Hepatocyte (in vitro differentiated cells): ENCODE measurements at regions not wholly inside any gene's neighbourhood (a gene's known extent, or its start where the extent isn't known, plus 50 kb on each side); places are given as distances from the start of the nearest gene placed in this dataset.

ENCODE experiments used
- DNase-seq: peaks from one replicate; pipeline ENCODE4 v3.0.0-alpha.2; 2016; ENCODE audit warnings: low spot score
- H2AFZ ChIP-seq: fragments of 200-600 bp; sonication (generic); 2 replicates; pipeline ENCODE4 v1.6.0; 2016; ENCODE audit warnings: antibody characterized with exemption, mild to moderate bottlenecking
- H3K27ac ChIP-seq: fragments of 200-600 bp; sonication (generic); 2 replicates; pipeline ENCODE4 v1.5.1; 2016; ENCODE audit warnings: mild to moderate bottlenecking
- H3K27me3 ChIP-seq: fragments of 200-600 bp; sonication (generic); 2 replicates; pipeline ENCODE4 v1.6.1; 2016
- H3K36me3 ChIP-seq: fragments of 200-600 bp; sonication (generic); replicated peaks from 2 replicates; pipeline ENCODE4 v1.5.1; 2016; ENCODE audit warnings: low read depth; ENCODE audit not compliant: insufficient read depth
- H3K4me1 ChIP-seq: fragments of 200-600 bp; sonication (generic); 2 replicates; pipeline ENCODE4 v1.5.1; 2016; ENCODE audit warnings: mild to moderate bottlenecking, moderate library complexity; ENCODE audit not compliant: insufficient read depth
- H3K4me2 ChIP-seq: fragments of 200-600 bp; sonication (generic); 2 replicates; pipeline ENCODE4 v1.6.0; 2016
- H3K4me3 ChIP-seq: fragments of 200-600 bp; sonication (generic); 2 replicates; pipeline ENCODE4 v1.5.1; 2016; ENCODE audit warnings: mild to moderate bottlenecking
- H3K79me2 ChIP-seq: fragments of 200-600 bp; sonication (generic); 2 replicates; pipeline ENCODE4 v1.6.0; 2017; ENCODE audit warnings: mild to moderate bottlenecking
- H3K9me2 ChIP-seq: fragments of 200-600 bp; sonication (generic); replicated peaks from 2 replicates; pipeline ENCODE4 v1.6.0; 2017; ENCODE audit warnings: mild to moderate bottlenecking; ENCODE audit not compliant: insufficient read depth
- H3K9me3 ChIP-seq: fragments of 200-600 bp; sonication (generic); 2 replicates; pipeline ENCODE4 v1.5.1; 2016; ENCODE audit warnings: low read depth, mild to moderate bottlenecking
- H4K20me1 ChIP-seq: fragments of 200-600 bp; sonication (generic); 2 replicates; pipeline ENCODE4 v1.6.0; 2016; ENCODE audit warnings: mild to moderate bottlenecking; ENCODE audit not compliant: insufficient read depth, poor library complexity, severe bottlenecking
- EZH2 ChIP-seq: fragments of 200-600 bp; sonication (generic); IDR thresholded peaks from 2 replicates; pipeline ENCODE4 v1.6.1; 2016; ENCODE audit warnings: antibody characterized with exemption, mild to moderate bottlenecking, borderline replicate concordance
- EZH2phosphoT487 ChIP-seq: fragments of 200-600 bp; sonication (generic); IDR thresholded peaks from one replicate; pipeline ENCODE4 v1.6.1; 2018; ENCODE audit warnings: antibody characterized with exemption, mild to moderate bottlenecking, low read depth, moderate library complexity; ENCODE audit not compliant: unreplicated experiment, severe bottlenecking
- WGBS: methylation state at CpG from one replicate; pipeline ENCODE4 v1.1.6; 2016; ENCODE audit warnings: low lambda C conversion rate; ENCODE audit errors: missing lambda C conversion rate; 5-methylcytosine and 5-hydroxymethylcytosine counted together
- TF ChIP-seq, protein P1 (sequence below): fragments of 200-600 bp; sonication (generic); IDR thresholded peaks from 2 replicates; pipeline ENCODE4 v1.5.1; 2016; ENCODE audit warnings: antibody characterized with exemption, mild to moderate bottlenecking; ENCODE audit not compliant: poor library complexity

GRCh38 chr12:75754698-75755097, 243.3 kb upstream of the KRR1 start:
- Histone ChIP-seq H3K4me3 (no peak overlapping the region), H3K4me2 (no peak overlapping the region), H3K4me1 (peaks cover 3% of the 10 kb centered on the region), H3K79me2 (no peaks in the 10 kb centered on the region), H3K36me3 (no peaks in the 10 kb centered on the region), H3K9me3 (no peaks in the 10 kb centered on the region), H4K20me1 (no peaks in the 10 kb centered on the region), H2AFZ (no peak overlapping the region), H3K27me3 (no peaks in the 10 kb centered on the region), H3K27ac (peak overlapping the region; percentile 49), H3K9me2 (no peaks in the 10 kb centered on the region)
- no peak for TF ChIP-seq EZH2phosphoT487
- TF ChIP-seq EZH2, result no peak
- TF ChIP-seq, protein P1, sequence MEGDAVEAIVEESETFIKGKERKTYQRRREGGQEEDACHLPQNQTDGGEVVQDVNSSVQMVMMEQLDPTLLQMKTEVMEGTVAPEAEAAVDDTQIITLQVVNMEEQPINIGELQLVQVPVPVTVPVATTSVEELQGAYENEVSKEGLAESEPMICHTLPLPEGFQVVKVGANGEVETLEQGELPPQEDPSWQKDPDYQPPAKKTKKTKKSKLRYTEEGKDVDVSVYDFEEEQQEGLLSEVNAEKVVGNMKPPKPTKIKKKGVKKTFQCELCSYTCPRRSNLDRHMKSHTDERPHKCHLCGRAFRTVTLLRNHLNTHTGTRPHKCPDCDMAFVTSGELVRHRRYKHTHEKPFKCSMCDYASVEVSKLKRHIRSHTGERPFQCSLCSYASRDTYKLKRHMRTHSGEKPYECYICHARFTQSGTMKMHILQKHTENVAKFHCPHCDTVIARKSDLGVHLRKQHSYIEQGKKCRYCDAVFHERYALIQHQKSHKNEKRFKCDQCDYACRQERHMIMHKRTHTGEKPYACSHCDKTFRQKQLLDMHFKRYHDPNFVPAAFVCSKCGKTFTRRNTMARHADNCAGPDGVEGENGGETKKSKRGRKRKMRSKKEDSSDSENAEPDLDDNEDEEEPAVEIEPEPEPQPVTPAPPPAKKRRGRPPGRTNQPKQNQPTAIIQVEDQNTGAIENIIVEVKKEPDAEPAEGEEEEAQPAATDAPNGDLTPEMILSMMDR, result no peak
- no peak for DNase-seq

GRCh38 chr12:75754141-75754540, 242.7 kb upstream of the KRR1 start:
- Histone ChIP-seq H3K4me1 (peaks cover 3% of the 10 kb centered on the region), H4K20me1 (no peaks in the 10 kb centered on the region), H3K36me3 (no peaks in the 10 kb centered on the region), H3K9me3 (no peaks in the 10 kb centered on the region), H3K79me2 (no peaks in the 10 kb centered on the region), H3K27ac (no peak overlapping the region), H3K4me2 (no peak overlapping the region), H2AFZ (no peak overlapping the region), H3K27me3 (no peaks in the 10 kb centered on the region), H3K9me2 (no peaks in the 10 kb centered on the region), H3K4me3 (no peak overlapping the region)
- TF ChIP-seq EZH2 (no peak), EZH2phosphoT487 (no peak)
- TF ChIP-seq, protein P1, result no peak
- DNase-seq, result no peak
- 97% methylated on average over 1 of the region's 1 CpG for WGBS

DNA sequence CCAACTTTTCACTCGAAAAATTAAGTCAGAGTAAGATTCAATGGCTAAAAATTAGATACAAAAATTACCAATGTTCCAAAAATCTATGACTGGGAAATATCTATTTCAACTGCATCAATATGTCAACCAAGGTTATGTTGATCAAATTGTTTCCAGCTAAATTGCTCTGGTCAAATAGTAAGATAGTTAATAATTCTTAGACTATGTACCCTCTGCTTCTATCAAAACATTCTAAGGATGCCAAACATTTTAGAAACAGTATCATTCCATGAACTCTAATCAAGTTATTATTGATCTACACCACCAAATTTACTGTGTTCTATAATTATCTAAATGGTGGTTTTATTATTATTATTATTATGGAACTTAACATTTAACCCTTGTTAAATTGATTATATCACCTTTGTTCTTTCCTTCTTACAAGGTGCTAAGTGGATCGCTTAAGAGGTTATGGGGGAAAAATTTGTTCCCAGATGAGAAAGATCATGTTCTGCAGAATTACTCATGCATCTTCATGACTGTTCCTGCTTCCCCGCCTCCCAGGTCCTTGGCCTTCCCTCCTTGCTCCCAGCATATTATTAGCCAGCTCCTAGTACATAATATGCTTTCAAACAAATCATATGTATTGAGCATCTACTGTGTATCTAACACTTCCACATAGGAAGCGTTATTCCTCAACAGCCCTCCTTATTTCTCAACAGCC, 240.5 kb upstream of the KRR1 start:
- no peak overlapping the region for H2AFZ ChIP-seq
- no peaks in the 10 kb centered on the region for H3K9me2 ChIP-seq
- no peak for TF ChIP-seq EZH2
- TF ChIP-seq EZH2phosphoT487, result no peak
- TF ChIP-seq, protein P1, result no peak
- no peaks in the 10 kb centered on the region for H3K36me3 ChIP-seq
- no peaks in the 10 kb centered on the region for H3K9me3 ChIP-seq
- peaks cover 3% of the 10 kb centered on the region for H3K4me1 ChIP-seq
- peak overlapping the region; percentile 30 for H3K27ac ChIP-seq
- no peaks in the 10 kb centered on the region for H4K20me1 ChIP-seq
- DNase-seq, result no peak
- WGBS, result 90% methylated on average over 4 of the region's 4 CpGs
- no peak overlapping the region for H3K4me3 ChIP-seq
- H3K79me2 ChIP-seq, result no peaks in the 10 kb centered on the region
- H3K27me3 ChIP-seq, result no peaks in the 10 kb centered on the region
- H3K4me2 ChIP-seq, result no peak overlapping the region
